ENCODE measurements at regions not wholly inside any gene's neighbourhood (a gene's known extent, or its start where the extent isn't known, plus 50 kb on each side); places are given as distances from the start of the nearest gene placed in this dataset.
"Not testable (repeated sequence)": the region's sequence is repeated elsewhere in the genome, so short reads cannot be mapped to it uniquely, and the experiment has no call there.

DNA sequence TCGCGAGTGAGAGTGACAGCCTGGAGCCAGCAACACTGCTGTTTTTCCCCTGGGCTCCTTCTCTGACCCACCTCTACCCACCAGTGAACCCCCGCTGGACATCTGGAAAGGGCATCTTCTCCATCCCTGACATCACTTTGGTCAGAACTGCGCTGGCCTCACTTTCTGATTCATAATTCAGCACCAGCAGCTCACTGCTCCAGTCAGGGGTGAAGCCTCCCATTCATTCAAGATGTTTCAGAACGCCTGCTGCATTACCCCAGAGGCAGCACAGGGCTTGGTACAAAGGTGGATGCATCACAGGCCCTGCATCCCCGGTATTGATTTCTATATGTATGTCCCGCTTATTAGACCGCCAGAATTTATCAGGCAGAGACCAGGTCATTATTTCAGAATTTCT, 182.8 kb upstream of the TSHZ3 start:
- no peak overlapping the region for H3K4me3 Mint-ChIP-seq
- H3K9me3 Mint-ChIP-seq, result peaks cover 3 to 4% of the 10 kb centered on the region in 2 donors
- no peak overlapping the region for H3K27ac Mint-ChIP-seq
- ATAC-seq (replicated peaks), result no peak
- no peaks in the 10 kb centered on the region for H3K4me1 Mint-ChIP-seq (ENCODE audit: low read depth in 2 of 2)
- DNase-seq, result no peak
- H3K36me3 Mint-ChIP-seq (ENCODE audit: insufficient read depth), result no peaks in the 10 kb centered on the region
- H3K27me3 Mint-ChIP-seq, result peaks cover 15 to 35% of the 10 kb centered on the region in 2 donors

DNA sequence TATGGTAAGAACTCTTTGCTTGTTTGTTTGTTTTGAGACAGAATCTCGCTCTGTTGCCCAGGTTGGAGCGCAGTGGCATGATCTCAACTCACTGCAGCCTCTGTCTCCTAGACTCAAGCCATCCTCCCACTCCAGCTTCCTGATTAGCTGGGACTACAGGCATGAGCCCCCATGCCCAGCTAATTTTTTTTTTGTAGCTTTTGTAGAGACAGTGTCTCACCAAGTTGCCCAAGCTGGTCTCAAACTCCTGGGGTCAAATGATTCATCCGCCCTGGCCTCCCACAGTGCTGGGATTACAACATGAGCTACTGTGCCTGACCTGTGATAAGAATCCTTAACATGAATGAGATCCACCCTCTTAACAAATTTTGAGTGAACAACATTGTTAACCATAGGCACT, 183.9 kb upstream of the TSHZ3 start:
- Mint-ChIP-seq H3K4me1 (ENCODE audit: low read depth in 2 of 2) (no peaks in the 10 kb centered on the region), H3K4me3 (no peak overlapping the region), H3K27me3 (peaks cover 20 to 35% of the 10 kb centered on the region in 2 donors), H3K9me3 (no peaks in the 10 kb centered on the region), H3K27ac (no peak overlapping the region), H3K36me3 (ENCODE audit: insufficient read depth) (no peaks in the 10 kb centered on the region)
- no peak for ATAC-seq (replicated peaks)
- DNase-seq, result no peak

DNA sequence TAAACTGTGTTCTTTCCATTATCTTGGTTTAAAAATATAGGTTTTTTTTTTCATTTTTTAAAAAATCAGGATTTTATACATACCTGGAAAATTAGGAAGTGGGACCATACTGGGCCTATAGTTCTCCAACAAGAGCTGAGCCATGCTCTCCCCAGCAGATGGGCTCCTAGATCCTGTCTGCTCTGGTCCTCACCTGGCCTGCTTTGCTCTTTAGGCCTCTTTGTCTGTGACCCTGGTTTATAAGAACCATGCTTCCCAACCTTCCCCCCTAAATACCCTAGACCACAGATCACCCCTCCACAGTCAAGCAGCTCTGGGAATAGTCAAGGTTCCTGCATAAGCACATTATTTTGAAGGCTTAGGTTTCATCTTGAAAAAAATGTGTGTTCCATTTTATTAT, 185.0 kb upstream of the TSHZ3 start:
- no peak for ATAC-seq (replicated peaks)

DNA sequence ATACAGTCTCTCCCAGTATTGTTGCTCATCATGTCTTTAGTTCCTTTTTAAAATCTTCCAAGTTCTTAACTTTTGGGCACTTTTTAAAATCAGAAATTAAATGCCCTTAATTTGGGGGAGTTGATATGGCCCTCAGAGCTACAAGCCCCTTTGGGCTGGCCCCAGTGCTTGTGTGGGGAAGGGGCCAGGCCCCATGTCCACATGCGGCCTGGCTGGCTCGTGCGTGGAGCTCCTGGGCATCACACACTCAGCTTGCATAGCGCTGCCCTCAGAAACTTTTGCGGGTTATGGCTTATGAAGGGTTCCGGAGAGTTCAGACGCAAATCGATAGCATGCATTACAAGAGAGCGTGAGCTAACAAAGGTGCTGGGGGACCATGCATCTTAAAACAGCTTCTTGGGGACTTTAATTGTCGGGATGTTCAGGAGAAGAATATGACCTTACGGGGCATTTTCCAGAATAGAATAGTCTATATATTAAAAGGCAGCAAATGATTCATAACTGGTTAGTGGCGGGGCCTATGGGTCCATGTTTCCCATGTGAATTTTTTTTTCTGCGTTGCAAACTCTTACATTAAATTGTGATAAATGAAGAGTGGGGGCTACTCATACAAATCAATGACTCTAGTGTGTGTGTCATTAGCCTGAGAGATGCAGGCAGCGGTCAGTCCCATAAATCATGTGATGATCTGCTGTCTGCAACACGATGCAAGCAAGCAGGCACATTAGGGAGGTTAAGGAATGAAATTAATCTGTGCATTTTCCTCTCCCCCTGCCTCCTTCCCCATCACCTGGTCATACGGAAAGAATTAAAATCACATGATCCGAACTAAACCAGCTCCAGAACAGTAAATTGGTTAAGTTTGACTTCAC, 185.8 kb upstream of the TSHZ3 start:
- Mint-ChIP-seq H3K4me1 (ENCODE audit: low read depth in 2 of 2) (no peaks in the 10 kb centered on the region), H3K36me3 (ENCODE audit: insufficient read depth) (no peaks in the 10 kb centered on the region), H3K9me3 (no peaks in the 10 kb centered on the region), H3K27me3 (peaks cover 20 to 35% of the 10 kb centered on the region in 2 donors), H3K4me3 (no peak overlapping the region), H3K27ac (no peak overlapping the region)
- no peak for DNase-seq
- no peak for ATAC-seq (replicated peaks)

More for the DNA sequence above, 185.0 kb upstream of the TSHZ3 start:
- peaks cover 20 to 35% of the 10 kb centered on the region in 2 donors for H3K27me3 Mint-ChIP-seq
- H3K4me3 Mint-ChIP-seq, result no peak overlapping the region
- no peaks in the 10 kb centered on the region for H3K36me3 Mint-ChIP-seq (ENCODE audit: insufficient read depth)
- no peaks in the 10 kb centered on the region for H3K4me1 Mint-ChIP-seq (ENCODE audit: low read depth in 2 of 2)
- no peaks in the 10 kb centered on the region for H3K9me3 Mint-ChIP-seq
- no peak for DNase-seq
- no peak overlapping the region for H3K27ac Mint-ChIP-seq

GRCh38 chr19:31535691-31536460, 186.6 kb upstream of the TSHZ3 start:
- DNase-seq (no peak), ATAC-seq (replicated peaks) (no peak)
- H3K27me3 Mint-ChIP-seq, result peaks cover 20 to 36% of the 10 kb centered on the region in 2 donors
- H3K4me1 Mint-ChIP-seq (ENCODE audit: low read depth in 2 of 2), result no peaks in the 10 kb centered on the region
- no peak overlapping the region for H3K27ac Mint-ChIP-seq
- H3K9me3 Mint-ChIP-seq, result no peaks in the 10 kb centered on the region
- H3K4me3 Mint-ChIP-seq, result no peak overlapping the region
- H3K36me3 Mint-ChIP-seq (ENCODE audit: insufficient read depth), result no peaks in the 10 kb centered on the region

GRCh38 chr19:31537136-31537535, 187.9 kb upstream of the TSHZ3 start:
- Mint-ChIP-seq H3K4me1 (ENCODE audit: low read depth in 2 of 2) (no peaks in the 10 kb centered on the region), H3K27ac (no peak overlapping the region), H3K27me3 (peaks cover 16 to 36% of the 10 kb centered on the region in 2 donors), H3K4me3 (no peak overlapping the region), H3K36me3 (ENCODE audit: insufficient read depth) (no peaks in the 10 kb centered on the region), H3K9me3 (no peaks in the 10 kb centered on the region)
- no peak for DNase-seq
- ATAC-seq (replicated peaks), result no peak

DNA sequence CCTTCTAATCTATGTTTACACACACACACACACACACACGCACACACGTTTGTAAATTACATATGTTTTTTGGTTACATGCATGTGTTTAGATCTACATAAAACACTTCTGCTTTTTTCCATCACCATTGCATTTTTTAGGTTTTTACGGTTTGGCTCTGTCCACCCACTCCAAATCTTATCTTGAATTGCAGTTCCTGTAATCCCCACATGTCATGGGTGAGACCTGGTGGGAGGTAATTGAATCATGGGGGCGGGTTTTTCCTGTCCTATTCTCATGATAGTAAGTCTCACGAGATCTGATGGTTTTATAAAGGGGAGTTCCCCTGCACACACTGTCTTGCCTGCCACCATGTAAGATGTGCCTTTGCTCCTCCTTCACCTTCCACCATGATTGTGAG, 188.7 kb upstream of the TSHZ3 start:
- not testable (repeated sequence) for H3K27ac Mint-ChIP-seq; DNase-seq; H3K36me3 Mint-ChIP-seq (ENCODE audit: insufficient read depth); H3K4me1 Mint-ChIP-seq (ENCODE audit: low read depth in 2 of 2); H3K9me3 Mint-ChIP-seq; H3K4me3 Mint-ChIP-seq; ATAC-seq (replicated peaks)
- peaks cover 20 to 40% of the 10 kb centered on the region in 2 donors for H3K27me3 Mint-ChIP-seq

DNA sequence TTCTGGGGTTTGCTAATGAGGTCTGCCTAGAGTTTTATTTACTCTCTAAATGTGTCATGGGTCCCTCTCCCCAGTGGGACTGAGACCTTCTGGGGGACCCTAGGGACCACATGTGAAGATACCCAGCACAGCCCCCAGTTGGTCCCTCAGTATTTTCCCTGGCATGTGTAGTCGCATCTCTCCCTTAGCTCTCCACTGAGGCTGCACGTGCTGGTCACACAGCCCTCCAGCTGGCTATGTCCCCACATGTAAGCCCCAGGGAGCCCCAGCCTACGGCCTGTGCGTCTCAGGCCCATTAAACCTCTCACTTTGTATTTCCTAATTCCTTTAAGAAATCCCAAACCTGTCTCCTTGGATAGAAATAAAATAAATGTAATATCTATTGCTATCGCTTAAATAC, 189.6 kb upstream of the TSHZ3 start:
- no peaks in the 10 kb centered on the region for H3K4me1 Mint-ChIP-seq (ENCODE audit: low read depth in 2 of 2)
- ATAC-seq (replicated peaks) (no peak), DNase-seq (no peak)
- no peaks in the 10 kb centered on the region for H3K36me3 Mint-ChIP-seq (ENCODE audit: insufficient read depth)
- no peak overlapping the region for H3K4me3 Mint-ChIP-seq
- H3K9me3 Mint-ChIP-seq, result no peaks in the 10 kb centered on the region
- H3K27ac Mint-ChIP-seq, result no peak overlapping the region
- peaks cover 23 to 40% of the 10 kb centered on the region in 2 donors for H3K27me3 Mint-ChIP-seq

- H3K36me3 Mint-ChIP-seq (ENCODE audit: insufficient read depth), result no peaks in the 10 kb centered on the region
These were observed 190.2 kb upstream of the TSHZ3 start for GRCh38 chr19:31539386-31539785.

GRCh38 chr19:31541396-31541795, 192.2 kb upstream of the TSHZ3 start:
- Mint-ChIP-seq H3K4me3 (no peak overlapping the region), H3K9me3 (no peaks in the 10 kb centered on the region), H3K27ac (no peak overlapping the region), H3K36me3 (ENCODE audit: insufficient read depth) (no peaks in the 10 kb centered on the region), H3K27me3 (peaks cover 22 to 23% of the 10 kb centered on the region in 2 donors), H3K4me1 (ENCODE audit: low read depth in 2 of 2) (no peaks in the 10 kb centered on the region)
- DNase-seq (no peak), ATAC-seq (replicated peaks) (no peak)

More at GRCh38 chr19:31539386-31539785, 190.2 kb upstream of the TSHZ3 start:
- no peaks in the 10 kb centered on the region for H3K4me1 Mint-ChIP-seq (ENCODE audit: low read depth in 2 of 2)
- no peaks in the 10 kb centered on the region for H3K9me3 Mint-ChIP-seq
- DNase-seq (no peak), ATAC-seq (replicated peaks) (no peak)
- H3K4me3 Mint-ChIP-seq, result no peak overlapping the region
- no peak overlapping the region for H3K27ac Mint-ChIP-seq
- H3K27me3 Mint-ChIP-seq, result peaks cover 27 to 40% of the 10 kb centered on the region in 2 donors

DNA sequence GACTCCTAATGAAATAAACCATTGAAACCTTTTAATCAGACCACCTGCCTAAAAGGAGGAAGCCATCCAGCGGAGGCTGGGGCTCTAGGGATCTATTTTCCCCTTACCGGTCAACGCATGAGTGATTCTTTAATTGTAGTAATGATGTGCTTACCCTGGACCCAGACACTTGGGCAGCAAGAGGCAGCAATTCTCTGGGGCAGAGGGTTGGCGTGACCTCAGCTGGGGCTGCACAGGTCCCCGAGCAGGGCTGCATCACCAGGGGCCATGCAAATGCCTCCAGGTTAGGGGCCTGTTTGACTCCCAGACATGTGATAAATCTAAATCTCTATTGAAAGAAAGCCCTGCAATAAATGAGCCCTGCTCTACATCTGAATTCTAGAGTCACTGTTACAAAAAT, 194.2 kb upstream of the TSHZ3 start:
- Mint-ChIP-seq H3K9me3 (no peaks in the 10 kb centered on the region), H3K4me1 (ENCODE audit: low read depth in 2 of 2) (no peaks in the 10 kb centered on the region), H3K27ac (no peak overlapping the region), H3K36me3 (ENCODE audit: insufficient read depth) (no peaks in the 10 kb centered on the region), H3K27me3 (peaks cover 18 to 21% of the 10 kb centered on the region in 2 donors), H3K4me3 (no peak overlapping the region)
- DNase-seq, result no peak
- ATAC-seq (replicated peaks), result no peak

DNA sequence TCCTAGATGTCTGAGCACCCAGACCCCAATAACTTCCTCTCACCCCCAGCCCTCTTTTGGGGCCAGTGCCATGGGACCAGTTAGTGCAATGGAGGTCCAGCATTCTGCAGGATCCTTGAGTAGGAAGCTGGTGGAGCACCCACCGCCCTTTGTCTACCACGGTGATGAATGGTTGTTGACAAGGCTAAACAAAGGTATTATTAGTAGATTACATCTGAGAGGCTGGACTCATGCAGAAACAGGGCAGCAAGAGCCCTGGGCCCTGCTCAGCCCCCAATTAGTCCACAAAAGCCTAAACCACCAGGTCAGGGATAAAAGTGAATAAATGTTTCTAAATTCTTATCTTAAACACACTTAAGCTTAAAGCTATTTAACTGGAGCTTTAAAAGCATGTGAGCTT, 196.5 kb upstream of the TSHZ3 start:
- no peak for DNase-seq
- no peak overlapping the region for H3K4me3 Mint-ChIP-seq
- H3K4me1 Mint-ChIP-seq (ENCODE audit: low read depth in 2 of 2), result no peaks in the 10 kb centered on the region
- H3K36me3 Mint-ChIP-seq (ENCODE audit: insufficient read depth), result no peaks in the 10 kb centered on the region
- peaks cover 18% of the 10 kb centered on the region in 2 donors for H3K27me3 Mint-ChIP-seq
- H3K9me3 Mint-ChIP-seq, result no peaks in the 10 kb centered on the region
- ATAC-seq (replicated peaks), result no peak
- no peak overlapping the region for H3K27ac Mint-ChIP-seq

DNA sequence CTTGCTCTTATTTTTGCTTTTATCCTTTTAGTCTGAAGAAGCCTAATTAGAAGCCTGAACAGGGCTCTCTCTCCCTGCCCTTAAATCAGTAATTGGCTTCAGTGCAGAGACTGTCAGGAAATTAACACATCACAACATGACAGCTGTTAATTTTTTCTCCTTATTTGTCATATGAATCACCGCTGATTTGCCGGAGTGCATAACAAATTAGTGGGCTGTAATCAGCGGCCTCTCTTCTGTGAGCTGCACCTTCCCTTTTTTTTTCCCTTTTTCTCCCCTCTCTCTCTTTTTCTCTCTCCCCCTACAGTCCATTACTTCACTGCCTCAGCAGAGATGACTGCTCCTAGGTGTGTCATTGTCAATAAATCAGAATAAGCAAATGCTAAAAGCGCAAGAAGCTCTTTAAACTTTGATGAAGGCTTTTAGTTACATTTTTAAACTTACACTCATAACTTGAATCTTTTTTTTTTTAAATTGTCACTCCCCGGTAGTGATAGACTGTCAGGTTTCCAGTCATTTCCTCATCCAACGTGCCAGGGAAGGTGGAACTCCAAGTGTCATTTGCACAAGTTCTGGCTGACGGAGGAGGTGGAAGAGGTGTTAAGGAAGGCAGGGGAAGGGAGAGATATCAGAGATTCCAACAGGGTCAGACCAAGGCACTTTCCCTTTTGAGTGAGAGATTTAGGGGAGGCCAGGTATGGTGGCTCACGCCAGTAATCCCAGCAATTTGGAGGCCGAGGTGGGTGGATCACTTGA, 197.1 kb upstream of the TSHZ3 start:
- DNase-seq (no peak), ATAC-seq (replicated peaks) (no peak)

More for the DNA sequence above, 197.1 kb upstream of the TSHZ3 start:
- H3K27ac Mint-ChIP-seq, result no peak overlapping the region
- H3K4me3 Mint-ChIP-seq, result no peak overlapping the region
- no peaks in the 10 kb centered on the region for H3K36me3 Mint-ChIP-seq (ENCODE audit: insufficient read depth)
- H3K27me3 Mint-ChIP-seq, result peaks cover 12 to 13% of the 10 kb centered on the region in 2 donors
- no peaks in the 10 kb centered on the region for H3K4me1 Mint-ChIP-seq (ENCODE audit: low read depth in 2 of 2)
- H3K9me3 Mint-ChIP-seq, result no peaks in the 10 kb centered on the region

Data from effector memory CD8-positive, alpha-beta T cell (primary cell).